ENCODE measurements at regions not wholly inside any gene's neighbourhood (a gene's known extent, or its start where the extent isn't known, plus 50 kb on each side); places are given as distances from the start of the nearest gene placed in this dataset.

DNA sequence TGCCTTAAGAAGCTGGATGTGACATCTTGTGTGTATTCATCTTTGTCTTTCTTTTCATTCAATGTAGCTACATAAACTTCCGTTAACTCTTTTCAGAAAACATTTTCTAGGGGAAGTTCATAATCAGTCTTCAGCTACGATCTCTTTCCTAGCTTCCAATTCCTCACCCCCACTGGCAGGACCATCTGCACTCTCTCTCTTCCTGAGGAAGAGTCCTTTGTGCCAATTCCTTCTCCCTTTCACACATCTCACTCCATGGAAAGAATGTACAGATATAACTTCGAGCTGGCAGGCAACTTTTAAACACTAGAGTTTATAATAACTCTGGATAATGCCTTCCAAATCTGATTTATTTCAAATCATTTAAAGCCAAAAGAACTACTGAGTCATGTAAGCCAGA lies 495.7 kb downstream of the GALC start:
- no peak overlapping the region for H2AFZ ChIP-seq (ENCODE audit: low read depth, low read length)
- no peaks in the 10 kb centered on the region for H4K20me1 ChIP-seq (ENCODE audit: insufficient read depth)
- no peaks in the 10 kb centered on the region for H3K79me2 ChIP-seq (replicated peaks; ENCODE audit: insufficient read depth, low read length)
- H3K9me2 ChIP-seq (ENCODE audit: insufficient read depth, low read length) = no peaks in the 10 kb centered on the region
- no peak overlapping the region for H3K9ac ChIP-seq (ENCODE audit: low read length)
- H3K27me3 ChIP-seq (ENCODE audit: insufficient read depth, low read depth, low read length) = no peaks in the 10 kb centered on the region
- no peaks in the 10 kb centered on the region for H3K36me3 ChIP-seq (ENCODE audit: insufficient read depth, low read length)
- H3K4me3 ChIP-seq (ENCODE audit: low read length) = no peak overlapping the region
- H3K9me3 ChIP-seq (ENCODE audit: low read length) = no peaks in the 10 kb centered on the region
- H3K4me2 ChIP-seq (ENCODE audit: low read length) = no peak overlapping the region
- TF ChIP-seq REST (IDR thresholded peaks at IDR 0.05; ENCODE audit: borderline replicate concordance) (no peak), RAD21 (conservative IDR thresholded peaks at IDR 0.05) (no peak), POLR2AphosphoS5 (IDR thresholded peaks at IDR 0.05) (no peak), SMC3 (conservative IDR thresholded peaks at IDR 0.05; ENCODE audit: poor library complexity) (no peak), EZH2 (IDR thresholded peaks at IDR 0.05; ENCODE audit: borderline replicate concordance, insufficient read depth, low read length, poor library complexity, severe bottlenecking) (no peak), TAF1 (IDR thresholded peaks at IDR 0.05; ENCODE audit: low read depth) (no peak)
- TF ChIP-seq, protein P1, sequence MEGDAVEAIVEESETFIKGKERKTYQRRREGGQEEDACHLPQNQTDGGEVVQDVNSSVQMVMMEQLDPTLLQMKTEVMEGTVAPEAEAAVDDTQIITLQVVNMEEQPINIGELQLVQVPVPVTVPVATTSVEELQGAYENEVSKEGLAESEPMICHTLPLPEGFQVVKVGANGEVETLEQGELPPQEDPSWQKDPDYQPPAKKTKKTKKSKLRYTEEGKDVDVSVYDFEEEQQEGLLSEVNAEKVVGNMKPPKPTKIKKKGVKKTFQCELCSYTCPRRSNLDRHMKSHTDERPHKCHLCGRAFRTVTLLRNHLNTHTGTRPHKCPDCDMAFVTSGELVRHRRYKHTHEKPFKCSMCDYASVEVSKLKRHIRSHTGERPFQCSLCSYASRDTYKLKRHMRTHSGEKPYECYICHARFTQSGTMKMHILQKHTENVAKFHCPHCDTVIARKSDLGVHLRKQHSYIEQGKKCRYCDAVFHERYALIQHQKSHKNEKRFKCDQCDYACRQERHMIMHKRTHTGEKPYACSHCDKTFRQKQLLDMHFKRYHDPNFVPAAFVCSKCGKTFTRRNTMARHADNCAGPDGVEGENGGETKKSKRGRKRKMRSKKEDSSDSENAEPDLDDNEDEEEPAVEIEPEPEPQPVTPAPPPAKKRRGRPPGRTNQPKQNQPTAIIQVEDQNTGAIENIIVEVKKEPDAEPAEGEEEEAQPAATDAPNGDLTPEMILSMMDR (IDR thresholded peaks at IDR 0.05; ENCODE audit: poor library complexity, severe bottlenecking) = no peak
- H3F3A ChIP-seq (ENCODE audit: insufficient read depth, low read length, poor library complexity, severe bottlenecking) = no peaks in the 10 kb centered on the region
- no peak overlapping the region for H3K27ac ChIP-seq (ENCODE audit: low read length)

GRCh38 chr14:87494010-87494409 lies 499.0 kb downstream of the GALC start:
- TF ChIP-seq TAF1 (IDR thresholded peaks at IDR 0.05; ENCODE audit: low read depth) = no peak
- no peak for TF ChIP-seq EZH2 (IDR thresholded peaks at IDR 0.05; ENCODE audit: borderline replicate concordance, insufficient read depth, low read length, poor library complexity, severe bottlenecking)
- no peak for TF ChIP-seq SMC3 (conservative IDR thresholded peaks at IDR 0.05; ENCODE audit: poor library complexity)
- TF ChIP-seq EP300 (conservative IDR thresholded peaks at IDR 0.05; ENCODE audit: poor library complexity, severe bottlenecking) = no peak
- TF ChIP-seq REST (IDR thresholded peaks at IDR 0.05; ENCODE audit: borderline replicate concordance) = no peak
- Histone ChIP-seq H3K4me3 (ENCODE audit: low read length) (no peak overlapping the region), H3F3A (ENCODE audit: insufficient read depth, low read length, poor library complexity, severe bottlenecking) (no peaks in the 10 kb centered on the region), H3K27ac (ENCODE audit: low read length) (no peak overlapping the region), H3K79me2 (replicated peaks; ENCODE audit: insufficient read depth, low read length) (no peaks in the 10 kb centered on the region), H3K9me3 (ENCODE audit: low read length) (no peaks in the 10 kb centered on the region), H3K36me3 (ENCODE audit: insufficient read depth, low read length) (no peaks in the 10 kb centered on the region), H3K27me3 (ENCODE audit: insufficient read depth, low read depth, low read length) (no peaks in the 10 kb centered on the region), H3K9me2 (ENCODE audit: insufficient read depth, low read length) (no peaks in the 10 kb centered on the region), H4K20me1 (ENCODE audit: insufficient read depth) (no peaks in the 10 kb centered on the region), H3K9ac (ENCODE audit: low read length) (no peak overlapping the region), H2AFZ (ENCODE audit: low read depth, low read length) (no peak overlapping the region), H3K4me2 (ENCODE audit: low read length) (no peak overlapping the region)
